HL-60 (cell line): ENCODE measurements at regions not wholly inside any gene's neighbourhood (a gene's known extent, or its start where the extent isn't known, plus 50 kb on each side); places are given as distances from the start of the nearest gene placed in this dataset.

Experiments
- CTCF ChIP-seq: IDR thresholded peaks from one replicate; pipeline ENCODE4 v1.5.1; 2011; ENCODE audit warnings: low read length, control low read depth, inconsistent platforms; ENCODE audit not compliant: insufficient read depth
- POLR2AphosphoS5 ChIP-seq: IDR thresholded peaks from 2 replicates; pipeline ENCODE4 v1.6.1; 2012; ENCODE audit warnings: low read depth

GRCh38 chr3:127365163-127365798 lies 77.4 kb upstream of the PRR20G start:
- TF ChIP-seq POLR2AphosphoS5 (no peak), CTCF (no peak)
